HG03558 (cell line): ENCODE measurements at regions not wholly inside any gene's neighbourhood (a gene's known extent, or its start where the extent isn't known, plus 50 kb on each side); places are given as distances from the start of the nearest gene placed in this dataset.
"Not testable (repeated sequence)": the region's sequence is repeated elsewhere in the genome, so short reads cannot be mapped to it uniquely, and the experiment has no call there.

Experiments used
- ATAC-seq: cut with Tn5 transposase; IDR thresholded peaks from one replicate; pipeline ENCODE4 v1.9.1; 2021; ENCODE audit warnings: moderate number of reproducible peaks; ENCODE audit not compliant: unreplicated experiment; ENCODE audit errors: extremely low read depth

DNA sequence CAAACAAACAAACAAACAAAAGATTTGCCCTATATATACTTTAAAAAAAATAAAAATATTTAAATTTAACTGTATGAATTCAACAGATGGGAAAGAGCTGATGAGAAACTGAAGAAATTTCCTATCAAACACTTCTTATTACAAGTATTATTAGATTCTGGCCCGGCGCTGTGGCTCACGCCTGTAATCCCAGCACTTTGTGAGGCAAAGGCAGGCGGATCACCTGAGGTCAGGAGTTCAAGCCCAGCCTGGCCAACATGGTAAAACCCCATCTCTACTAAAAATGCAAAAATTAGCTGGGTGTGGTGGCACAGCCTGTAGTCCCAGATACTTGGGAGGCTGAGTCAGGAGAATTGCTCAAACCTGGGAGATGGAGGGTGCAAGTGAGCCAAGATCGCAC lies 180.8 kb downstream of the ABCC12 start:
- ATAC-seq = not testable (repeated sequence)

DNA sequence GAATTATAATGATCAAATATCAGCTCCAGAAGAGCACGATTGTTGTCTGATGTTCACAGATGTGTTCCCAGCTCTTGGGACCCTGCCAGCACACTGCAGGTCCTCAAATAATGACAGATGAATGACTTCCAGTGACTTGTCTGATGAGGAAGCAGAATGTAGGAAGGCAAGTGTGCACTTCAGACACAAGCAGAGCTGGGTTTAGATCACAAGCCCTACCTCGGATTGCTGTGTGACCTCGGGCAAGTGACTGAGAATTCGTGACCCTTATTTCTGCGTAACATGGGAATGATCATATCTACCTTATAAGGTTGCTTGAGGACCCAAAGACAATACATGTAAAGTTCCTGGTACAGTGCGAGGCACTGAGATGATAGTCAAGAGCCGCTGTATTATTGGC lies 182.2 kb downstream of the ABCC12 start:
- ATAC-seq = no peak

DNA sequence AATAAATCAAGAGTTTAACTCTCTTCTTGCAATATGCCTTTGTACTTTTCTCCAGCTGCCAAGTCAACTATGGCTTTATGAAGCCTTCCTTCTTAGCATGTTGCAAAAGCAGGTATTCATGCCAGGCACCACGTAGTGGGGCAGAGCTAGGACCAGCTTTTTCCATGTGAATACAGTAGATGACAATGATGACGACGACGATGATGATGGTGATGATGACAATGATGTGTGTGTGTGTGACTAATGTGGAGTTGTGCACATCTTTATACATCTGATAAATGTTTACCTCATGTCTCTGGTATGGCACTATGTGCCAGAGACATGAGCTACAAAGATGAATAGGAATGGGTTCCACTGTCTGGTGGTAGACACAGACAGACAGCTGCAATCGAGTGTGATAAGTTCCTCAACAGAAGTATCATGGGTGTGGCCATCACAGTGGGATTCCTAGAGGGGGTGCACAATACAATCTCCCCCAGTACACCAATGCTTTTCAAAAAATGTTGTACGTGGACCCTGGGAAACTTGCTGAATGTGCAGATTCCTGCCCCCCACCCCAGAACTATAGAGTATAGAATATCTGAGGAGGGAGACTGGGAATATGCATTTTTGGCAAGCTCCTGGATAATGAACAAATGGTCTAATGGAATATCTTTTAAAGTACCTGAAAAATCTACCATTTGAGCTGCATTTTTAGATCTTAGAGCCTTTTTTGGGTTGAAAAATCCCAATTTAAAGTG lies 183.4 kb downstream of the ABCC12 start:
- no peak for ATAC-seq

DNA sequence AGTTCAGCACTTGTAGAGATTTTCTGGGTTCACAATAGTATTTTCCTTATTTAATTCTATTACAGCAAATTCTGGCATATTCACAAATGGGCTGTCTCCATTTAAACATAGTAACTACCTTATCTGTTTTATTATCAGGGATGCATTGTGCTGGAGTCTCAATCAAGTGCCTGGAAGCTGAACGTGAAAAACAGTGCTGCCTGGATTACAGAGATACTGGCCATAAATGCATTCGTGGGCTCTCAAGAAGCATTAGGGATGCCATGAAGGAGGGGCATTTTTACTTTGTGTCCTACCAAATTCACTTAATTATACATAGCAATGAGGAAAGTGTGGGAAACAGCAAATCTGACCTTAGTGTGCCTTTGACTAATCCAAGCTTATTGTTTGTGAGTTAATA lies 184.6 kb downstream of the ABCC12 start:
- ATAC-seq = no peak

DNA sequence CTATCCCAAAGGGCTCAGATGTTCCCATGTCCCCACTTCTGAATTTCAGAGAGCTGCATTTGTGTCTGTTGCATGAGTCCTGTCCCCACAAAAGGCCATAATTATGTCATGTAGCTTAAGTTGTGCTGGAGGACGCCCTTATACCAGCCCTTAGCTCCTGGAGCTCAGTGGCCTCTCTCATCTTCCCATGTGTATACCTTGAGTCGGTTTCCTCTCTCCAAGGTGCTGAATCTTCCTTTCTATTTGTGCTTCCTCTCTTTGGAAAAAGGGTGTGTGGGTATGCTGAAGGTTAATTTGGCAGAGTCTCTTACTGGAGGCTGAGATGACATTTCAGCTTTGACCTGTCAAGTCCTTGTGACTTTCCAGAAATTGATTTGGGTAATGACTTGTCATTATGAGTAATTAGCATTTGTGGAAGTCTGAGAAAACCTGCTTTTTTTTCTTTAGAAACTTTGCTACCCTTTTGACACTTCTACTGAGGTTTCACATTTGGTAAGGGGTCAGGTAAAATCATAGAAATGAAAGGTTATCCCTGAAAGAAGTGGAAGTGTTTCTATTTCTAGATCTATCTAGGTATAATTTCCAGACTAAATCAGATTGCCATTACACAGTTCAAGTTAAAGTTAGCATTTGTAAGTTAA lies 185.4 kb downstream of the ABCC12 start:
- no peak for ATAC-seq

DNA sequence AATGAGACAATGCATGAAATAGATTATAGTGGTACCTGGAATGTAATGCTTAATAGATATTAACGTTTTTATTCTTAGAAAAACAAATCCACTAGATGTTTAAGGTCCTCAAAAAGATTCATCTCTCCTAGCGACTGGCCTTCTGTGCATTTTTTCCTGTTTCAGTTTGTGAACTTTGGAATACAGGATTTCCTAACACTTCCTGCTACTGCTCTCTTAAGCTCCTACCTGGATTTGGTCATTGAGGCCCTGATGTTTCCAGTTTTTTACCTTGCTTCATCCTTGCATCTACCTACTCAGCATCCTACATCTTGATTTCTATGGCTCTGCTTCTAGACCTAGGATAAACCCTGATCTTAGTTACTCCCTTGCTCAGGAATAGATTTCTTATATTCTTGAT lies 188.4 kb downstream of the ABCC12 start:
- ATAC-seq = no peak

DNA sequence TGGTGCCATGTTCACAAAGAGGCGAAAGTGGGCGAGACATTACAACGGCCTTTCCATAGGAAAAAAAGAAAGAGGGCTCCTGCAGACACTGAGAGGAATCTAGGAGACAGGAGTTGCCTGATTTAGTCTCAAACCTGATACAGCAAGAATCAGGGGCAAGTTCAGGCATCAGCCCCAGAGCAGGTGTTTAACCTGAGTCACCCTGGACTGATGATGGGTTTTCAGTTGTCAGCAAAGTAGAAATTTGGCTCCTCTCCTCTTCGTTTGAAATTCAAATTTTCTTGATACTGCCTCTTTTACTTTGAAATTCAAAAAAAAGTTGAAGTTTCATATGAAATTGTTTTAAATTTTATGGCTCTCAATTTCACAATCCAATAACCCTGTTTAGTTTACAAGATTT lies 189.5 kb downstream of the ABCC12 start:
- no peak for ATAC-seq

DNA sequence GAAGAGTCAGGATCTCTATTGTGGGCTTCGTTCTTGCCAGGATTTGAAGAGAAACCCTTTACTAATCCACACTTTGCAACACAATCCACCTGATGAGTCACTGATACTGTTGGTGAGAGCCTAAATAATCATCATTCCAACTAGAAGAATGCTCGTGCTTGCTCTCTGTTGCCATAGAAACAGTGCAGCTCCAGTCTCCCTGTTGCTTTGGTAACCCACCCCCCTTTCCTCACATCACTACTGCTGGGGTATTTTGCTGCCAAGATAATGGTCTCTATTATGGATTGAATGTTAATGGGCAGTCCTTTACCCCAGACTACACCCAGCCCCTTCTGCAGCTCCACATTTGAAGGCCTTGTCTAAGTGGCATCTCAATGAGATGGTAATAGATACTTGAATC lies 190.4 kb downstream of the ABCC12 start:
- ATAC-seq = no peak

DNA sequence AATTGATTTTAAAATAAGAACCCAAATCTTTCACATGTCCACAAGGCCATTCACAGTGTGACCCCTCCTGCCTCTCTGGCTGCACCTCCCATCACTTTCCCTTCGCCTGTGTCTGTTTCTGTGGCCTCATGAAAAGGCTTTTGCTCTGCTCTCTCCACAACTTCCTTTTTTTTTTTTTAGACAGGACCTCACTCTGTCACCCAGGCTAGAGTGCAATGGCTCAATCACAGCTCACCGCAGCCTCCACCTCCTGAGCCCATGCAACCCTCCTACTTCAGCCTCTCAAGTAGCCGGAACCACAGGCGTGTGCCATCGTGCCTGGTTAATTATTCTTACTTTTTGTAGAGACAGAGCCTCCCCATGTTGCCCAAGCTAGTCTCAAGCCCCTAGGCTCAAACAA lies 197.1 kb downstream of the ABCC12 start:
- ATAC-seq = no peak

DNA sequence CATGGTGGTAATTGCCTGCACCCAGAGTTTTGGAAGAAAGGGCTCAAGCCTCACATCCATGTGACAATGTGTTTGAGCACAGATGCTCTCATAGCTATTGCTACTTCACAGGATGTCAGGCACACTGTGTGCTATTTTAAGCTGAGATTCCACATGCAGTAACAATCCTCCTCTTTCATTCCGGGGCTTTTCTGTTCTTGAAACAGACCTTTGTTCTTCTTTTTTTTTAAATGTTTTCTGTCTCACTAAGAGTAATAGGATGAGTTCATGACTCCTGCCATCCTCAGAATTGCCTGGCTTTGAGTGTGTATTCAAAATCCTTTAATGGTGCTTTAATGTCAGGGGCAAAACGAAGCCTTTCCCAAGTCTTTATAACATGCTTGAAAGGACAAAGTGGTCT lies 198.9 kb downstream of the ABCC12 start:
- no peak for ATAC-seq

DNA sequence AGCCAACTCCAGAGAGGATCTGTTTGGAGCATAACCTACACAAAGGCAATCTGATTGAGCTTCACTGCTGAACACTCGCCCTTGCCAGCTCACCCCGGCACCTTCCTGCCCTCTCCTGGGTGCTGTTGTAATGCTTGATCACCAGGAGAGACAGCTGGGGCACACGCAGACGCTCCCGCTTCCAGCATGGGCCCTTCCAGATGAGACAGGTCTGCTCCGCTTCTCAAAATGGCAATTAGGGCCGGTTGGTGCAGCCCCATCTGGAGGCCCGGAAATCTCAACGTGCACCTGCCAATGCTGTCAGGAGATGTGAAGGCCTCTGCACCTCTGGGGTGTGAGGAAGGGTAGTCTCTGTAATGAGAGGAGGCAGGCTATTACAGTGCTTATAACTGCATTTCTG lies 206.1 kb downstream of the ABCC12 start:
- no peak for ATAC-seq

DNA sequence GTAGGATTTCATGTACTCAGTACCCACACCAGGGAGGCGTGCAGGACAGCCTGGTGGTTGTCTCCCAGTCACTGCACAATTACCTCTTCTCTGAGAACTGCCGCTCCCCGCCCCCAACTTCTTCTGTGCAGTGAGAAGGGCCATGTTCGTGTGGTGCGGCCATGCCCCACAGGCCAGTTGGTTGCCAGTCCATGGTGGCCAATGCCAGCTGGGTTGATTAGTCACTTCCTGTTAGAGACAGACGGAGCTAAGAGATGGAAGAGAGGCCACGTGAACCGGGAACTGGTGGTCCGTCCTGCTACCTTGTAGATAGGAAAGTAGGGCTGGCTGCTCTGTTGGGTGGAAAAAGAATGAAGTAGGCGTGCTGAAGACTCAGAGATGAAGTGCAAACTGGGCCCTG lies 206.5 kb downstream of the ABCC12 start:
- no peak for ATAC-seq

DNA sequence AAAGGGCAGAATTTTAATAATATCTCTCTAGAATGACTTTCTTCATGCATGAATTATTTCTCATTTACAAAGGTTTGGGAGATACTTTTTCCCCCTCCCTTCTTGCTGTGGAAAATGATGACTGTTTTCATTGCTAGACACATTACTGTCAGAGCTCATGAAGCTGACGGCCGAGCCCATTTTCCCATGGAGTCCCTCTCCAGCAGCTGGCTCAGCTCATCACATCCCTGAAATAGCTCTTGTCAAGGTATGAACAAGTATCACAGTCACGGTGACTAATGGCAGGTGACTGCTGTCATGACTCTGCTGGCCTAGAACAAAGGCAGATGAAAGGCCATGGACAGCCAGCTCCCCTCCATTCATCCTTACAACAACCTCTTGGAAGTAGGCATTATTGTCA lies 208.1 kb downstream of the ABCC12 start:
- no peak for ATAC-seq

DNA sequence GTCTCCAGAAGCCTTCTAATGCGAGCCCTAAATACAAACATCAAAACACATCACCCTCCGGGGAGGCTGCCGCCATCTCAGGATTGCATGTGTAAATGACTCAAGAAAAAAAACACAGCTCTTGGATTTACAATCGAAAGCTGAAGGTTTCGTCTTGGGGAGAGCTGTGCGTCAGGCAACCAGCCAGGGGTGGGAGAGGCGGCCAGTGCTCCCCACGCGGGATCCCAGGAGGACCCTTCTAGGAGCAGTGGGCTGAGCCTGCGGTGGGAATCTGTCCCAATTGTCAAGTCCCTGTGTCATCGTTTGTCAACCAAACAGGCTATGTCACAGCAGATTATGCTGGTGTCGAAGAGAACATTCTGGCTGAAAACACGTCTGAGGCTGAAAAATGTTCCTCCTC lies 209.7 kb downstream of the ABCC12 start:
- no peak for ATAC-seq

DNA sequence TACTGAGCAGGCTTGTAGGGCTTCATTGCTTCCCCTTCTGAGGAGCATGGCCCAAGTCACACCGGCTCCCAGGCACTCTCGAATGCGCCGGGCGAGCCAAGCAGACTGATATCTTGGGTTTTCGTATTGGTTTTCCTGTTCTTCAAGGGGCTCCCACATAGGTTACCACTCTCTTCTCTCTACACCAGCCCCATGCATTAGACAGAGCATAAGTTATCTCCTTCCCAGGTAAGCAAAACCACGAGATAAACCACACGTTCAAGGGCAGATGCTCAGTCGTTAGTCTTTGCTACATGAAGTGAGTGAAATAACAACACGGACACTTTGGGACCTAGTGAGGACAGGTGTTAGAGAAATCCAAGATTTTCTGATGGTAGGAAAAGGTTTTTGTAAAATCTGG lies 211.2 kb downstream of the ABCC12 start:
- no peak for ATAC-seq

DNA sequence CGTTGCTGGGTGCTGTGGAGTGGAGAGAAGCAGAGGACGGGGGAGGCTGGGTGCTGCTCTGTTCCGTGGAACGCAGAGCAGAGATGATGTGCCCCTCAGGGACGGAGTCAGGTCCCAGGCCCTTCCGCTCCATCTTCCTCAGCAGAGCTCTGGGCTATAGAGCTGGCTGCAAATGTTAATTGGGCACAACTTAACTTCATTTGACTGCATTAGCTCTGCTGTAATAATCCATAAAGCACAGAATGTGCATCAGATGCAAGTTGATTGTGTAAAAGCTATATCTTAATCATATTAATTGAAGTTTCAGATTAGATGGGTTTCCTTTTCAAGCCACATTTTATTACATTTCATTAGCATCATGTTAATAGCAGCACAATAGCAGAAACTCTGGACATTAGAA lies 212.6 kb downstream of the ABCC12 start:
- ATAC-seq = no peak

DNA sequence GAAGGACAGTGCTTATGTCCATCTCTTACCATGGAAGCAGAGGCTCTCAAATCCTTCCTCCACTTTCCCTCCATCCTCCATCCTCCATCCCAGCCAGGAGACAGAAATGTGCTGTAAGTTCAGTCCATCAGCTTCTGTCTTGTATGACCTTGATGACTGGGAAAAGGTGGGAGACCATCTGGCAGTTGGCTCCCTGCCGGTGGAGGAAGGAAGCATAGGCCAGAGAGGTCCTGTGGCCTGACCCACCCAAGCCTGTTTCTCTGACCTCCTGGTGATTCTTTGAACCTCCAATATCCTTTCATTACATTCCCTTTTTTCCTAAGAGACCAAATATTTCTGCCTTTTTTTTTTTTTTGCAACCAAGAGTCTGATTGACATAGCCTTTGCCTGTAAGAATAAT lies 215.3 kb downstream of the ABCC12 start:
- ATAC-seq = no peak

DNA sequence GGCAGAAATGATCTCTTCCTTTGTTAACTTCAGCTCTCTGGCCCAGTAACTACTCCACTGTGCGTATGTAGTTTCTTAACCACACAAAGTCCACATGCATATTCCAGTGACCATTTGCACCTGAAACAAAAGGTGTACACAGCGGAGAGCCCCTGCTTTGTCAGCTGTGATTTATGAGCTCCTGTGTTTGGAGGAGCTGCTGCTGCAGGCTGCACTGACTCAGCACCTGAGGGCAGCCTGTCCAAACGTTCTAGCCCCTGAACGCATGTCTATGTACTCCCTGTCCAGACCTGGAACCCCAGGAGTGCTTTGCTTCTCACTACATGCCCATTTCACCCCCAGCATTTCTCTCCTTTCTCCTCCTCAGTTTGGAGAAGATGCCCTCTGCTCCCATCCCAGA lies 216.1 kb downstream of the ABCC12 start:
- no peak for ATAC-seq

DNA sequence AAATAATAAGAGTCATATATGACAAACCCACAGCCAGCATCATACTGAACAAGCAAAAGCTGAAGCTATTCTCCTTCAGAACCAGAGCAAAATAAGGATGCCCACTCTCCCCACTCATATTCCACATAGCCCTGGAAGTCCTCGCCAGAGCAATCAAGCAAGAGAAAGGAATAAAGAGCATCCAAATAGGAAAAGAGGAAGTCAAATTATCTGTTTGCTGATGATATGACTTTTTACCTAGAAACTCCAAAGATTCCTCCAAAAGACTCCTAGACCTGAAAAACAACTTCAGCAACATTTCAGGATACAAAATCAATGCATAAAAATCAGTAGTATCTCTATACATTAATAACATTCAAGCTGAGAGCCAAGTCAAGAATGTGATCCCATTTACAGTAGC lies 217.5 kb downstream of the ABCC12 start:
- no peak for ATAC-seq

DNA sequence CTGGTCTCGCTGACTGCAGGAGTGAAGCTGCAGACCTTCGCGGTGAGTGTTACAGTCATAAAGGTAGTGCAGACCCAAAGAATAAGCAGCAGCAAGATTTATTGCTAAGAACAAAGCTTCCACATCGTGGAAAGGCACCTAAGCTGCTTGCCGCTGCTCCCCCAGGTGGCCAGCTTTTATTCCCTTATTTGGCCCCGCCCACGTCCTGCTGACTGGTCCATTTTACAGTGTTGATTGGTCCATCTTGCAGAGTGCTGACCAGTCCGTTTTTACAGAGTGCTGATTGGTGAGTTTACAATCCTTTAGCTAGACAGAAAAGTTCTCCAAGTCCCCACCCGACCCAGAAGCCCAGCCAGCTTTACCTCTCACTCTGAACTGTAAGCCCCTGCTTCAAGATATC lies 227.8 kb downstream of the ABCC12 start:
- ATAC-seq = no peak

DNA sequence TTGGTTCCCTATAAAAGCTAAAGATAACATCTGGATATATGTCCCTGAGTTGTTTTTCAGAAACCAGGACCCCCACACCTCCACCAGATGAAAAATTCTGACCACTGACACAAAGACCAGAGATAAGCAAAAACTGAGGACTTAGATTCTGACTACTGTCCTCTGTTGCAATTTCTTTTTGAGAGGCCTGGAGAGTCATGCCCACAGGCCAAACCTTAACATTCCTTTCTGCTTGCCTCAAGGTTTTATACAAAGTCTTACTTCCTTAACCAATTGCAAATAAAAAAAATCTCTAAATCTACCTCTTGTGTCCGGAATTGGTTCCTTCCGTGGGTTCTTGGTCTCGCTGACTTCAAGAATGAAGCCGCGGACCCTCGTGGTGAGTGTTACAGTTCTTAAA lies 228.5 kb downstream of the ABCC12 start:
- no peak for ATAC-seq

DNA sequence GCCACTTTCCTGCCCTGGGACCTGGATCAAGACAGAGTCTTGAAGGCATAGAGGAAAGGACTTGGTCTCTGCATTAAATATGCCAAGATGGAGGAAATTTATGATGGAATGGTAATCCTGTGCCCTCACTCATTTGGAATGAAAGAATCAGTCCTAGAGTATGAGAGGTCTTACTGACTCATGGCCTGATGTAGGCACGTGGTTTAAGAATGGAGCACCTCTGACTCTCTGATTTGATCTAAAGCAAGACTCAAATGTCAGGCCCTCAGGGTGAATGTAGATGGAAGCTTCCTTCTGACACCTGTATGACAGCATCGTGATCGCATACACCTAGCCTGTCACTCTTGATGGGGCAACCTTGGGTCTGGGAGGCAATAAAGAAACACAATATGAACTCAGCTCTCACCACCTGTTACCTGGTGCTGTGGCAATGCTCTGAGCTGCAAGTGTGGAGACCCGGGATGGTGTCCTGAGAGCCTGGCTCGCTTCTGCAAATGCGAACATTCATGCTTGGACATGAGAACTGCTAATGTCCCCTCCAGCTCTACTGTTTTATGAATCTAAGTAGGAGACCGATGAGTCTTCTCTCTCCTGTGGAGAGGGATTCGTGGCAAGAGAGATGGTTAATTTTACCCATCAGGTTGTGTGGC lies 229.9 kb downstream of the ABCC12 start:
- ATAC-seq = no peak
